ENCODE measurements at regions not wholly inside any gene's neighbourhood (a gene's known extent, or its start where the extent isn't known, plus 50 kb on each side); places are given as distances from the start of the nearest gene placed in this dataset.
"Not testable (repeated sequence)": the region's sequence is repeated elsewhere in the genome, so short reads cannot be mapped to it uniquely, and the experiment has no call there.

DNA sequence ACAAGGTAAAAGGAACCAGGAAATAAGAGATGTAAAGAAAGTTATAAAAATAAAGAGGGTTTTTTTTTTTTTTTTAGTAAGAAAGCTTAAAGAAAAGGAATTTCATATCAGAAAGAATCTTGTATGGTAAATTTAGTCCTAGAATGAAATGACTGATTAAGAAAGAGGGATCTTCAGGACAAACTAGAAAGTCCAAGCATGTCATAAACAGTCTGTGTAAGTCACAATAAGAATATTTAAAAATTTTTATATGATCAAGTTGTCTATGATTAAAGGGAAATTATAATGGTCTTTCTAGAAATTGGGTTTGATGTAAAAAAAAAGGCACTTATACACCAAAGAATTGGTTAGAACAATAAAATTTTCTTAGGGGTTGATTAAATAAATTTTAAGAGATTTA, 289.5 kb downstream of the XPNPEP1 start (continued):
- no peak for TF ChIP-seq JUN (IDR thresholded peaks at IDR 0.05; ENCODE audit: low read depth, low read length)

DNA sequence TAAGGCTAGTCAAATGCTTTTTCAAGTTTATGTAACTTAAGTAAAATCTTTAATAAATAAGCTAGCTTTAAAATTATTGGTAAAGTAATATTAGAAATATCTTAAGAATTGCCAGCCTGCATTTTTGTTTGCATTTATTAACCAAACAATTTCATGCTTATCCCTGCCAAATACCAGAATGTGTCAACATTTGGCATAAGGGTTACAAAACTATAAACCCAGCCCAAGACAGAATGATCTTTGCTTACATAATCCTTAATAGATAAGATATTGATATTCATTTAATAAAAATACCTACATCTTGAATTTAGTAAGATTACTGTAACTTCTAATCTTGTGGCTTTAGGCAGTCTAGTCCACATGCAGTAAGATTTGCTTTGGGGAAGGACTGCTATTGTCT, 290.3 kb downstream of the XPNPEP1 start:
- H3K4me1 ChIP-seq (replicated peaks in 1 of 4; ENCODE audit: control insufficient read depth in 3 of 4, insufficient read depth in 4 of 4, low read length in 3 of 4); H3K4ac ChIP-seq (replicated peaks; ENCODE audit: insufficient read length, low read depth, low read length); H3K27me3 ChIP-seq (replicated peaks in 1 of 4; ENCODE audit: control insufficient read depth in 3 of 4, extremely low read depth in 1 of 4, insufficient read depth in 3 of 4, low read length in 3 of 4); H3K4me2 ChIP-seq (ENCODE audit: insufficient read depth in 1 of 2, low read depth in 2 of 2, low read length in 2 of 2); H2BK12ac ChIP-seq (ENCODE audit: low read depth, low read length); H3K36me3 ChIP-seq (ENCODE audit: control insufficient read depth in 2 of 4, insufficient read depth in 4 of 4, low read length in 3 of 4); H3K23me2 ChIP-seq (ENCODE audit: low read depth, low read length); H4K91ac ChIP-seq (replicated peaks; ENCODE audit: insufficient read length, low read length); H3K9ac ChIP-seq (replicated peaks in 1 of 4; ENCODE audit: extremely low read depth in 1 of 4, low read depth in 3 of 4, low read length in 3 of 4); H3K23ac ChIP-seq (ENCODE audit: insufficient read length); DNase-seq (ENCODE audit: low read depth in 1 of 2, low spot score in 2 of 2); H3K79me1 ChIP-seq (ENCODE audit: low read depth, low read length); H3K27ac ChIP-seq (ENCODE audit: low read depth, low read length); H3K14ac ChIP-seq (ENCODE audit: insufficient read length); H4K8ac ChIP-seq (ENCODE audit: extremely low read depth, insufficient read depth, low read length); H2BK20ac ChIP-seq (ENCODE audit: low read length); H3K18ac ChIP-seq (ENCODE audit: extremely low read depth, low read length); H3K56ac ChIP-seq (replicated peaks; ENCODE audit: insufficient read length, low read depth, low read length); H4K20me1 ChIP-seq (replicated peaks in 1 of 2; ENCODE audit: control insufficient read depth in 1 of 2, insufficient read depth in 2 of 2, low read length in 2 of 2); H2BK5ac ChIP-seq (ENCODE audit: low read depth, low read length); H3K4me3 ChIP-seq (ENCODE audit: extremely low read depth in 1 of 4, insufficient read depth in 2 of 4, low read depth in 3 of 4, low read length in 4 of 4); H4K5ac ChIP-seq (ENCODE audit: insufficient read length, low read depth, low read length); H2BK15ac ChIP-seq (ENCODE audit: low read length); H3K79me2 ChIP-seq (ENCODE audit: control insufficient read depth in 1 of 2, insufficient read depth in 2 of 2, low read length in 2 of 2); H2AFZ ChIP-seq (ENCODE audit: low read length); FAIRE-seq; H2BK120ac ChIP-seq (replicated peaks; ENCODE audit: low read depth, low read length); POLR2A ChIA-PET (ENCODE audit: partially characterized antibody); H2AK5ac ChIP-seq (ENCODE audit: low read depth, low read length): not testable (repeated sequence)
- CTCF ChIA-PET (ENCODE audit: partially characterized antibody): interaction anchor here (0.6 kb wide), 1 partner anchor 75 kb away, joined by 3 read pairs; no protein-coding TSS in a partner anchor
- peaks cover 10 to 19% of the 10 kb centered on the region in 2 experiments; a peak in 3 of 4 replicates for H3K9me3 ChIP-seq (ENCODE audit: insufficient read depth in 2 of 2, low read depth in 1 of 2, low read length in 1 of 2)
